GM12874 (cell line): ENCODE measurements at regions not wholly inside any gene's neighbourhood (a gene's known extent, or its start where the extent isn't known, plus 50 kb on each side); places are given as distances from the start of the nearest gene placed in this dataset.

Source experiments
- TF ChIP-seq, protein P1 (sequence below): IDR thresholded peaks from 2 replicates; pipeline ENCODE4 v1.5.1; 2011; ENCODE audit warnings: low read depth, mild to moderate bottlenecking, control low read depth, low read length, moderate library complexity; ENCODE audit not compliant: insufficient read depth

DNA sequence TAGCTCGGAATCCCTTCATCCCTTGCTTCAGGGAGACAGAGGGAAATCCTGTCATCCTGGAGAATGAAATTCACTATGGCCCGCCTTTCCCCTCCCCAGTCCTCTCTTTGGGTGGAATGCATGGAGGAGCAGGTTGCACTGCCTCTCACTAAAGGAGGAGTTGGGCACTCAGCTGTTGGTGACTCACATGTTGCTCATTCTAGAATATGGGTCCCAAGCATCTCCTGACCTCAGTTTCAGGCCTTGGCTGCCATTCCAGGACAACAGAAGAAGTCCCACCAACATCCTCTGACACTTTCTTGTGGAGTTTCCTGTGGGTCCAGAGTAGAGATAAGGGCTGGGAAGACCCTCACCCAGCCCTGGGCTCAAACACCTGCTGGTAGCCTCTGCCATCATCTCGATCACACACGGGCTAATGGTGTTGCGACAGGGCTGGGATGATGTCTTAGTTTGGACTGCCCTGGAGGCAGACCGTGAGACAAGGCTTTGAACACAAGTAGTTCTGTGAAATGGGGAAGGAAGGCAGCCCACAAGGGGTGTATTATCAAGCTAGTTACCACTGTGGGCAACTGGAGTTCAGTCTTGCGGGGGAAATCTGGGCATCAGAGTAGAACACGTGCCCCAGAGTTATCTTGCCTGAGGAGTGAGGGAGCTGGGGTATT, 52.4 kb upstream of the RNF24 start:
- TF ChIP-seq, protein P1, sequence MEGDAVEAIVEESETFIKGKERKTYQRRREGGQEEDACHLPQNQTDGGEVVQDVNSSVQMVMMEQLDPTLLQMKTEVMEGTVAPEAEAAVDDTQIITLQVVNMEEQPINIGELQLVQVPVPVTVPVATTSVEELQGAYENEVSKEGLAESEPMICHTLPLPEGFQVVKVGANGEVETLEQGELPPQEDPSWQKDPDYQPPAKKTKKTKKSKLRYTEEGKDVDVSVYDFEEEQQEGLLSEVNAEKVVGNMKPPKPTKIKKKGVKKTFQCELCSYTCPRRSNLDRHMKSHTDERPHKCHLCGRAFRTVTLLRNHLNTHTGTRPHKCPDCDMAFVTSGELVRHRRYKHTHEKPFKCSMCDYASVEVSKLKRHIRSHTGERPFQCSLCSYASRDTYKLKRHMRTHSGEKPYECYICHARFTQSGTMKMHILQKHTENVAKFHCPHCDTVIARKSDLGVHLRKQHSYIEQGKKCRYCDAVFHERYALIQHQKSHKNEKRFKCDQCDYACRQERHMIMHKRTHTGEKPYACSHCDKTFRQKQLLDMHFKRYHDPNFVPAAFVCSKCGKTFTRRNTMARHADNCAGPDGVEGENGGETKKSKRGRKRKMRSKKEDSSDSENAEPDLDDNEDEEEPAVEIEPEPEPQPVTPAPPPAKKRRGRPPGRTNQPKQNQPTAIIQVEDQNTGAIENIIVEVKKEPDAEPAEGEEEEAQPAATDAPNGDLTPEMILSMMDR, result no peak

DNA sequence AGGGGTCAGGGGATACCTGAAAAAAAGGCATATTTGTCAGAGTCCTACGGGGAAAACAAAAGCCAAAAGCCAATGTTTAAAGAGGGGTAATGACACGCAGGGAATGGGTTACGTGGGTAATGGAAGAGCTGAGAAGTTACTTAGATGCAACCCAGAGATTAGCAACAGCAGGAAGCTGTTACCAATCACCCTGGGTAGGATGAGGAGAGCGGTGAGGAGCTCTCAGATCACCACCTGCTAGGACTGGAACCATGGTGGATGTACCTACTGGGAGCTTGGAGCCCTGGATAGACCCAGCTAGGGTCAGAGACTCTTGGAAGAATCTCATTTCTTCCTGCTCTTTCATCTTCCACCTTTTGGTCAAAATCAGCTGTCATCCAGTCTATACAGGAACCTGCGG, 51.2 kb upstream of the RNF24 start:
- TF ChIP-seq, protein P1, result no peak

DNA sequence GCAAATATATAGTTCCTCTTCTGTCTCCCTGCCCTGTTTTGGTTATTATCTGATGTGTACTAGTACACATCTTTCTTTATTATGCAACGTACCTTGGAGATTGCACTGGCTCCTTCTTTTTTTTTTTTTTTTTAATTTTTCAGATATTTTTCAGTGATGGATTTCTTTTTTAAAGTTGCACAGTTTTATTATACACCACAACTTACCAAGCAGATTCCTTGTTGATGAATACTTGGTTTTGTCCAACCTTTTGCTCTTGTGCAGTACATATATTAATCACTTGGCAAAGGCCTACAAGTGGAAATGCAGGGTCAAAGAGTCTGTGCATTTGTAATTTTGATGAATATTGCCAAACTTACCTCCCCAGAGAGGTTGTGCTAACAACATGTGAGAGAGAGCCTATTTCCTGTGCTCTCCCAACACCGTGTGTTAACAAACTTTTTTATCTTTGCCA, 50.1 kb upstream of the RNF24 start:
- TF ChIP-seq, protein P1, result no peak
